HUES48 (cell line): ENCODE measurements at regions not wholly inside any gene's neighbourhood (a gene's known extent, or its start where the extent isn't known, plus 50 kb on each side); places are given as distances from the start of the nearest gene placed in this dataset.

ENCODE experiments used
- H3K27ac ChIP-seq: one replicate; pipeline ENCODE4 v1.7.0; 2013; ENCODE audit warnings: low read depth, low read length, inconsistent platforms
- H3K27me3 ChIP-seq: 2 replicates; pipeline ENCODE4 v1.6.1; 2013; ENCODE audit warnings: mild to moderate bottlenecking, low read length; ENCODE audit not compliant: control insufficient read depth, insufficient read depth
- H3K36me3 ChIP-seq: 2 replicates; pipeline ENCODE4 v1.6.1; 2013; ENCODE audit warnings: low read length; ENCODE audit not compliant: control insufficient read depth, insufficient read depth
- H3K4me1 ChIP-seq: 2 replicates; pipeline ENCODE4 v1.6.1; 2013; ENCODE audit warnings: mild to moderate bottlenecking, low read length; ENCODE audit not compliant: control insufficient read depth, insufficient read depth
- H3K4me3 ChIP-seq: 2 replicates; pipeline ENCODE4 v1.5.1; 2013; ENCODE audit warnings: mild to moderate bottlenecking, low read depth, low read length
- H3K9ac ChIP-seq: 2 replicates; pipeline ENCODE4 v1.6.1; 2013; ENCODE audit warnings: mild to moderate bottlenecking, low read depth, low read length, moderate library complexity
- H3K9me3 ChIP-seq: 2 replicates; pipeline ENCODE4 v1.6.1; 2013; ENCODE audit warnings: low read length; ENCODE audit not compliant: control insufficient read depth, insufficient read depth

DNA sequence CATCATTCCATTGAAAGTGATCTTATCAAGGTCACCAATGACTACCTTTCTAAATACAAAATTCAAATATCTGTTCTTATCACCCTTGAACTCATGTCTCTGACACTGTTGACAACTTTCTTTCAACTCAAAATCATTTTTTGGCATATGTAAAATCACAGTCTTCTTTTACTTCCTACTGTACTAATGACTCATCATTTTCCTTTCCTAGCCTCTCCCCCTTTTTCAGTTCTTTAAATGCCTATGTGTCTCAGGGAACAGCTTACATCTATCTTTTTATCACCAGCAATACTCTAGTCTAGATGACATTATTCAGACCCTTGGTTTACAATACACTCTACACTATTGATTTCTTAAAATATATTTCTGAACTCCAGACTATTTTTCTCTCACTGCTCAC is 2220.7 kb upstream of the RAG2 start:
- no peaks in the 10 kb centered on the region; the same call in 1 of the 2 replicates for H3K9me3 ChIP-seq
- no peaks in the 10 kb centered on the region for H3K27me3 ChIP-seq
- H3K36me3 ChIP-seq = no peaks in the 10 kb centered on the region

DNA sequence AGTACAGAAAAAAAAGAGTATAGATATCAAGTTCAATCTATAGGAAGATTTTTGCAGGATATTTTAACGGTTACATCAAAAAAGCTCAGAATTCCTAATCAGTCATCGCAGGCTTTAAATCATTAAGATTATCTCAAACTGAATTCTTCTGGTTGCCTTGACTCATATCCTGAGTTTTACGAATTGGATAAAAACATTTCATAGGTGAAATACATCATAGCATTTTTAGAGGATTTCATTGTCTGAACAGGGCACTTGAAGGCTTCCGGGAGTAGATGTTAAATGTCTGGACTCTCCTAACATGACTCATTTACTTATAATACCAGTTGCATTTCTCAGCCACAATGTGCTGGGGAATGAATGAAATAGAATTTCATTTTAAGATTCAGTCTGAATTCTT is 2216.6 kb upstream of the RAG2 start:
- no peaks in the 10 kb centered on the region for H3K27me3 ChIP-seq
- no peak overlapping the region for H3K4me3 ChIP-seq
- H3K9me3 ChIP-seq = no peaks in the 10 kb centered on the region
- no peak overlapping the region for H3K9ac ChIP-seq
- no peaks in the 10 kb centered on the region for H3K36me3 ChIP-seq
- no peak overlapping the region for H3K27ac ChIP-seq
- no peaks in the 10 kb centered on the region for H3K4me1 ChIP-seq

More for the DNA sequence above, 2220.7 kb upstream of the RAG2 start:
- no peak overlapping the region for H3K9ac ChIP-seq
- no peak overlapping the region for H3K4me3 ChIP-seq
- no peaks in the 10 kb centered on the region for H3K4me1 ChIP-seq
- no peak overlapping the region for H3K27ac ChIP-seq

GRCh38 chr11:38809521-38809920 is 2211.5 kb upstream of the RAG2 start:
- Histone ChIP-seq H3K9me3 (no peaks in the 10 kb centered on the region), H3K27me3 (no peaks in the 10 kb centered on the region), H3K36me3 (no peaks in the 10 kb centered on the region), H3K9ac (no peak overlapping the region), H3K4me3 (no peak overlapping the region), H3K4me1 (no peaks in the 10 kb centered on the region), H3K27ac (no peak overlapping the region)

DNA sequence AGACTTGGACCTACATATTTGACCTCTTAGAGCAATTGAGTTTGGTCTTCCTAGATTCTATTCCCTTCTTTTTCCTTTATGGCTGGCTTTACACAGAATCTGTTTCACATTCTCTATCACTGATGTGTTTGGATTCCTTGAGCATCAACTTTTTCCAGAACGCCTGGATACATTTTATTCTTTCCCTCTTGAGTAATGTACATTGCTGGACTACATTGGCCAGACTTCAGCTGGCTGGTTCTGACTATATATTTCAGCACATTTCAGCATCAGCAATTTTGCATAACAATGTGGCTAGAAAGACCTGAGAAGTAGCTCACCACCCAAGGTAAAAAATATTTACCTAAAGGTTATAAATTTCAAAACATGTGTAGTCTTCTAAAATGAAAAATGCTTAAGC is 2198.2 kb upstream of the RAG2 start:
- Histone ChIP-seq H3K4me3 (no peak overlapping the region), H3K9ac (no peak overlapping the region), H3K36me3 (no peaks in the 10 kb centered on the region), H3K27me3 (no peaks in the 10 kb centered on the region), H3K9me3 (peaks cover 5% of the 10 kb centered on the region; the same call in 1 of the 2 replicates), H3K27ac (no peak overlapping the region), H3K4me1 (peaks cover 12% of the 10 kb centered on the region)

GRCh38 chr11:38795027-38795426 is 2197.0 kb upstream of the RAG2 start:
- H3K9ac ChIP-seq = no peak overlapping the region
- H3K27ac ChIP-seq = no peak overlapping the region
- no peaks in the 10 kb centered on the region for H3K27me3 ChIP-seq
- peaks cover 5% of the 10 kb centered on the region; the same call in 1 of the 2 replicates for H3K9me3 ChIP-seq
- no peak overlapping the region for H3K4me3 ChIP-seq
- no peaks in the 10 kb centered on the region for H3K36me3 ChIP-seq
- H3K4me1 ChIP-seq = peaks cover 12% of the 10 kb centered on the region

DNA sequence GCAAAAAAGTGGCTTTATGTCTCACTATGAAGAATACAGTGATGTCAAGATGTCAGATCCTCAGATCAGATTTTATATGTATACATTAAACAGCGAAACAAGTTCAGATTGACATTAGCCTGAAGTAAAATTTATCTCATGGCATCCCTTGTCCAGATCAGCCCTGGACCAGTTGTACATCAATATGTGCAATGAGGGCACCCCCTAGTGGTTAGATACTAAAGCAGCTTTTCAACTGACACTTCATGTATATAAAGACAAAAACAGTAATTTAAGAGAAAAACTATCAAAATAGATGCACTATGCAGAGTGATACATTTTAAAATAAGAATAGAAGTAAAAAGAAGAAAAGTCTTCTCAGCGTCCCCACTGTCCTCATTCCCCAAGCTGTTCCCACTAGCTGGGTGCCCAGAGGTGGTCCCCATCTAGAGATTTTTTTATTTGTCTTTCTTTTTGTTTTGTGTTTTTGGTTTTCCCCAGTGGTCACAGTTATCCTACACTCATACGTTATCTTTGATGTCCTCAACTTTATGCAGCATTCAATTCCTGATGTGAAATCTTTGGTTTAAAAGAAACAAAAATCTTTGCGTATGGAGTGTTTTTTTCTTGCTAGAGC is 2193.4 kb upstream of the RAG2 start:
- peaks cover 12% of the 10 kb centered on the region for H3K4me1 ChIP-seq
- H3K4me3 ChIP-seq = no peak overlapping the region
- no peaks in the 10 kb centered on the region for H3K27me3 ChIP-seq
- no peaks in the 10 kb centered on the region for H3K9me3 ChIP-seq
- no peaks in the 10 kb centered on the region for H3K36me3 ChIP-seq
- no peak overlapping the region for H3K27ac ChIP-seq
- H3K9ac ChIP-seq = no peak overlapping the region

DNA sequence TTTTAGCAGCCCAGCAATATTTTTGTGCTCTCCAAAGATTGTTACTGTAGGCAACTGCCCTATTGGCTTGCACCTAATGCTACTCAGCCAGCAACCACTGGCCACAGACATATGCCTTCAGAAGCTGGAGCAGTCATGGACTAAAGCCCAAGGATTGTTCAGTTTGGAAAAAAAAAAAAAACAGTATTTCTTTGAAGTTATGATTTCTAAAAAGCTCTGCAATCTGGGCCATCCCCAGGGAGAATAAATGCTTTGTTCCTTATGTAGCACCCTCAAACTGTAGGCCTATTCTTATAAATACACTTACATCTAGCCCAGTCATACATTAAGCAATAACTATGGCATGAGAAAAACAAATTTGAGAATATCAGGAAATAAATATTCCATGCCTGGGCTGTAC is 2190.5 kb upstream of the RAG2 start:
- H3K36me3 ChIP-seq = no peaks in the 10 kb centered on the region
- H3K9me3 ChIP-seq = no peaks in the 10 kb centered on the region
- H3K27me3 ChIP-seq = no peaks in the 10 kb centered on the region
- H3K9ac ChIP-seq = no peak overlapping the region
- peaks cover 4% of the 10 kb centered on the region; the same call in 1 of the 2 replicates for H3K4me1 ChIP-seq
- no peak overlapping the region for H3K27ac ChIP-seq
- H3K4me3 ChIP-seq = no peak overlapping the region

DNA sequence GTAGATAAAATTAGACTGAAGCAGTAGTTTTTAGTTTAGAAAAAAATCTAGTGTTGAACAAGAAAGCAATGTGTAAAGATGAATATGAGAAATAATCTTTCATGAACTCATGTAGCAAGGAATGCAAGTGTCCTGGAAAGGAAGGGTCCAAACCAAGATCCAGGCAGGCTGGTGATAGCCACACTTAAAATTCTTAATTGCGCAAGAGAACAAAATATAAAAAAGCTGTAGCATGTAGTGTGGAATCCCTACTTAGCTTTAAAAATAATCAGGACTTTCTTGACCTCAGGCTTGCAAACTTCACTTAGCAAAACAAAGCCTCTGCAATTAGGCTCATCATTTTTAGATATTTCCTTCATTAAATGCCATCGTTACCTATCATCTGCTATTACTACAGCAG is 2186.1 kb upstream of the RAG2 start:
- Histone ChIP-seq H3K9me3 (no peaks in the 10 kb centered on the region), H3K4me3 (no peak overlapping the region), H3K27me3 (no peaks in the 10 kb centered on the region), H3K36me3 (no peaks in the 10 kb centered on the region), H3K4me1 (no peaks in the 10 kb centered on the region), H3K27ac (no peak overlapping the region), H3K9ac (no peak overlapping the region)

DNA sequence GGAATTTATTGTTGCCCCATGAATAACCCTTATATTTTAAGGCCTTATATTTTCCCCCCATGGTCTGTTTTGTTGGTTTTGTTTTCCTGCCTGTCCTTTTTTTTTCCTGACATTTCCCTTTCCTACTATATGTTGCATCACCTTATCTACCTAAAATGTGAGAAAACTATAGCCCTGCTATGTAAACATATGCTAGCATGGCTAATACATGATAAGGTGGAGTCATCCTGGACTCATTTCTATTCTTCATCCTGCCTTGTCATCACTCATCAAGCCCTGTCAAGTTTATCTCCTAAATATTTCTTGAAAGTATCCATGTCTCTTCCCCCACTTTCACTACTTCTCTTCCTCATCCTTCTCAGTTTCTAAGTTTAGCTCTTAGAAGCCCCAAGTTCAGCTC is 2168.8 kb upstream of the RAG2 start:
- Histone ChIP-seq H3K27me3 (no peaks in the 10 kb centered on the region), H3K4me1 (no peaks in the 10 kb centered on the region), H3K9me3 (no peaks in the 10 kb centered on the region), H3K9ac (no peak overlapping the region), H3K36me3 (no peaks in the 10 kb centered on the region), H3K27ac (no peak overlapping the region), H3K4me3 (no peak overlapping the region)

GRCh38 chr11:38759394-38759793 is 2161.4 kb upstream of the RAG2 start:
- no peaks in the 10 kb centered on the region for H3K4me1 ChIP-seq
- H3K36me3 ChIP-seq = no peaks in the 10 kb centered on the region
- no peaks in the 10 kb centered on the region for H3K9me3 ChIP-seq
- no peak overlapping the region for H3K4me3 ChIP-seq
- H3K27ac ChIP-seq = no peak overlapping the region
- no peaks in the 10 kb centered on the region for H3K27me3 ChIP-seq
- no peak overlapping the region for H3K9ac ChIP-seq

- Histone ChIP-seq H3K4me3 (no peak overlapping the region), H3K27me3 (no peaks in the 10 kb centered on the region), H3K36me3 (no peaks in the 10 kb centered on the region), H3K9me3 (no peaks in the 10 kb centered on the region), H3K27ac (no peak overlapping the region), H3K4me1 (no peaks in the 10 kb centered on the region), H3K9ac (no peak overlapping the region)
Observed at GRCh38 chr11:38756537-38756936, 2158.5 kb upstream of the RAG2 start.
